SK-N-SH treated with all-trans-retinoic acid at 6 μM for 48 hours (cell line): ENCODE measurements at regions not wholly inside any gene's neighbourhood (a gene's known extent, or its start where the extent isn't known, plus 50 kb on each side); places are given as distances from the start of the nearest gene placed in this dataset.

ENCODE experiments used
- ESRRG ChIP-seq: fragments of 250-450 bp; sonication (Bioruptor Pico); IDR thresholded peaks from 2 replicates; pipeline ENCODE4 v1.6.1; 2021; ENCODE audit warnings: mild to moderate bottlenecking
- RARB ChIP-seq: fragments of 250-450 bp; sonication (Bioruptor Pico); IDR thresholded peaks from 2 replicates; pipeline ENCODE4 v1.8.0; 2021; ENCODE audit warnings: mild to moderate bottlenecking, moderate library complexity
- ZC3H10 ChIP-seq: fragments of 250-450 bp; sonication (Bioruptor Pico); IDR thresholded peaks from 2 replicates; pipeline ENCODE4 v1.5.1; 2021; ENCODE audit warnings: mild to moderate bottlenecking, moderate library complexity
- ZFP3 ChIP-seq: fragments of 250-450 bp; sonication (Bioruptor Pico); IDR thresholded peaks from 2 replicates; pipeline ENCODE4 v1.5.0; 2020; ENCODE audit warnings: mild to moderate bottlenecking, moderate library complexity
- ZNF8 ChIP-seq: fragments of 450-650 bp; formaldehyde crosslinking; IDR thresholded peaks from 2 replicates; pipeline ENCODE4 v1.5.0; 2020; ENCODE audit warnings: mild to moderate bottlenecking, moderate library complexity
- TF ChIP-seq, protein P1 (sequence below): fragments of 250-450 bp; sonication (Bioruptor Pico); IDR thresholded peaks from 2 replicates; pipeline ENCODE4 v1.5.0; 2020; ENCODE audit warnings: mild to moderate bottlenecking, moderate library complexity

GRCh38 chr6:22436134-22436533 lies 133.2 kb upstream of the HDGFL1 start:
- TF ChIP-seq ZFP3 = no peak
- TF ChIP-seq RARB (CRISPR knock-in tag) = no peak
- no peak for TF ChIP-seq ESRRG (CRISPR knock-in tag)
- no peak for TF ChIP-seq ZNF8 (CRISPR knock-in tag)
- TF ChIP-seq, protein P1, sequence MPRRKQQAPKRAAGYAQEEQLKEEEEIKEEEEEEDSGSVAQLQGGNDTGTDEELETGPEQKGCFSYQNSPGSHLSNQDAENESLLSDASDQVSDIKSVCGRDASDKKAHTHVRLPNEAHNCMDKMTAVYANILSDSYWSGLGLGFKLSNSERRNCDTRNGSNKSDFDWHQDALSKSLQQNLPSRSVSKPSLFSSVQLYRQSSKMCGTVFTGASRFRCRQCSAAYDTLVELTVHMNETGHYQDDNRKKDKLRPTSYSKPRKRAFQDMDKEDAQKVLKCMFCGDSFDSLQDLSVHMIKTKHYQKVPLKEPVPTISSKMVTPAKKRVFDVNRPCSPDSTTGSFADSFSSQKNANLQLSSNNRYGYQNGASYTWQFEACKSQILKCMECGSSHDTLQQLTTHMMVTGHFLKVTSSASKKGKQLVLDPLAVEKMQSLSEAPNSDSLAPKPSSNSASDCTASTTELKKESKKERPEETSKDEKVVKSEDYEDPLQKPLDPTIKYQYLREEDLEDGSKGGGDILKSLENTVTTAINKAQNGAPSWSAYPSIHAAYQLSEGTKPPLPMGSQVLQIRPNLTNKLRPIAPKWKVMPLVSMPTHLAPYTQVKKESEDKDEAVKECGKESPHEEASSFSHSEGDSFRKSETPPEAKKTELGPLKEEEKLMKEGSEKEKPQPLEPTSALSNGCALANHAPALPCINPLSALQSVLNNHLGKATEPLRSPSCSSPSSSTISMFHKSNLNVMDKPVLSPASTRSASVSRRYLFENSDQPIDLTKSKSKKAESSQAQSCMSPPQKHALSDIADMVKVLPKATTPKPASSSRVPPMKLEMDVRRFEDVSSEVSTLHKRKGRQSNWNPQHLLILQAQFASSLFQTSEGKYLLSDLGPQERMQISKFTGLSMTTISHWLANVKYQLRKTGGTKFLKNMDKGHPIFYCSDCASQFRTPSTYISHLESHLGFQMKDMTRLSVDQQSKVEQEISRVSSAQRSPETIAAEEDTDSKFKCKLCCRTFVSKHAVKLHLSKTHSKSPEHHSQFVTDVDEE (CRISPR knock-in tag) = no peak
- TF ChIP-seq ZC3H10 (CRISPR knock-in tag) = no peak
